SK-N-SH treated with all-trans-retinoic acid at 6 μM for 48 hours (cell line): ENCODE measurements at regions not wholly inside any gene's neighbourhood (a gene's known extent, or its start where the extent isn't known, plus 50 kb on each side); places are given as distances from the start of the nearest gene placed in this dataset.

ENCODE experiments used
- CSDC2 ChIP-seq: fragments of 250-450 bp; sonication (Bioruptor Pico); IDR thresholded peaks from 2 replicates; pipeline ENCODE4 v1.5.0; 2020; ENCODE audit warnings: mild to moderate bottlenecking, moderate library complexity
- GLIS3 ChIP-seq: fragments of 250-450 bp; sonication (Bioruptor Pico); IDR thresholded peaks from 2 replicates; pipeline ENCODE4 v1.5.0; 2020; ENCODE audit warnings: mild to moderate bottlenecking, moderate library complexity
- ISL1 ChIP-seq: fragments of 250-450 bp; sonication (Bioruptor Pico); IDR thresholded peaks from 2 replicates; pipeline ENCODE4 v2.1.2; 2022; ENCODE audit warnings: mild to moderate bottlenecking, moderate library complexity
- PATZ1 ChIP-seq: fragments of 250-450 bp; sonication (Bioruptor Pico); IDR thresholded peaks from 2 replicates; pipeline ENCODE4 v1.8.0; 2020; ENCODE audit warnings: mild to moderate bottlenecking, moderate library complexity, borderline replicate concordance
- TCF4 ChIP-seq: fragments of 250-450 bp; sonication (Bioruptor Pico); IDR thresholded peaks from 2 replicates; pipeline ENCODE4 v1.8.0; 2021; ENCODE audit warnings: mild to moderate bottlenecking, moderate library complexity, borderline replicate concordance
- ZNF565 ChIP-seq: fragments of 450-650 bp; formaldehyde crosslinking; conservative IDR thresholded peaks from 2 replicates; pipeline ENCODE4 v1.5.0; 2020; ENCODE audit warnings: low read depth, mild to moderate bottlenecking, moderate library complexity
- ZNF70 ChIP-seq: fragments of 450-650 bp; formaldehyde crosslinking; IDR thresholded peaks from 2 replicates; pipeline ENCODE4 v1.5.0; 2020; ENCODE audit warnings: mild to moderate bottlenecking, moderate library complexity

DNA sequence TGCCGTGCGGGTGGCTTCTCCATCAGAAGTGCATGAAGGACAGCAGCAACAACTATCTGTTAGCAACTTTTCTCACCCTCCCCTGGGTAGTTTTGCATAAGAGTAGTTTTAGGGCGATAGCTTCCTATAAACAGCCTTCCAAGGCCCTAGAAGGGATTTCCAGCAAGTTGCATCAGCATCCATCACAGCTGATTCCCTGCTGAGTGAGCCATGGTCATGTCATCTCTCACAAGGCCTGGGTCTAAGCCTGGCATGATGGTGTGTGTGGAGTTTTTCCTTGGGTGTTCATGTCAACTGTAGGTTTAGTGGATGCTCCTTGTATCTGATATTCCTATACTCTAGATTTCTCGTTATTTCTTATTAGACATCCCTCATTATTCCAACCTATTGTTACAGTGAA lies 2324.7 kb upstream of the AGA start:
- TF ChIP-seq GLIS3: no peak
- TF ChIP-seq ZNF70 (CRISPR knock-in tag): no peak
- TF ChIP-seq ZNF565: no peak
- no peak for TF ChIP-seq ISL1
- no peak for TF ChIP-seq PATZ1 (CRISPR knock-in tag)
- TF ChIP-seq TCF4 (CRISPR knock-in tag): no peak
- TF ChIP-seq CSDC2 (CRISPR knock-in tag): no peak
